IMR-90 (cell line): ENCODE measurements at regions not wholly inside any gene's neighbourhood (a gene's known extent, or its start where the extent isn't known, plus 50 kb on each side); places are given as distances from the start of the nearest gene placed in this dataset.

Source experiments
- ATAC-seq: fragments of 200-7000 bp; cut with Tn5 transposase; 2 replicates; pipeline ENCODE4 v1.9.1; 2020; ENCODE audit warnings: low read depth, mild to moderate bottlenecking, moderate library complexity
- BruUV-seq: library from RNA; stranded (reverse); fragments of 400-500 nt; replicated peaks from 2 replicates; lab custom pipeline; 2021; lab: Mats Ljungman, UMichigan
- CTCF ChIA-PET: fragments of 300-600 bp; formaldehyde crosslinking; extraction: SDS; loops from one replicate; lab custom pipeline; 2021; ENCODE audit warnings: antibody characterized with exemption; lab: Yijun Ruan, JAX
- POLR2A ChIA-PET: fragments of 300-600 bp; sonication (Branson Sonifier 250); formaldehyde crosslinking; loops from one replicate; lab custom pipeline; 2022; ENCODE audit warnings: antibody characterized with exemption; ENCODE audit not compliant: unreplicated experiment; lab: Charles Lee
- DNase-seq: peaks from one replicate; pipeline ENCODE4 v3.0.0; 2013
- H2AFZ ChIP-seq: replicated peaks from 2 replicates; pipeline ENCODE3; 2013; ENCODE audit warnings: low read length, mild to moderate bottlenecking; ENCODE audit not compliant: poor library complexity
- H2AK5ac ChIP-seq: 2 replicates; pipeline ENCODE4 v1.6.1; 2013; ENCODE audit warnings: low read depth, low read length, inconsistent platforms
- H2AK9ac ChIP-seq: replicated peaks from 2 replicates; pipeline ENCODE3; 2013; ENCODE audit warnings: mild to moderate bottlenecking, low read depth, low read length, moderate library complexity; ENCODE audit not compliant: poor library complexity
- H2BK120ac ChIP-seq: 2 replicates; pipeline ENCODE4 v1.6.1; 2013; ENCODE audit warnings: low read depth, low read length, inconsistent platforms
- H2BK15ac ChIP-seq: 3 replicates; pipeline ENCODE4 v1.6.1; 2013; ENCODE audit warnings: low read depth, low read length, inconsistent platforms
- H2BK20ac ChIP-seq: 2 replicates; pipeline ENCODE4 v1.6.1; 2013; ENCODE audit warnings: low read depth, mild to moderate bottlenecking, inconsistent platforms, low read length, moderate library complexity
- H2BK5ac ChIP-seq: 2 replicates; pipeline ENCODE4 v1.6.1; 2013; ENCODE audit warnings: mild to moderate bottlenecking, low read depth, low read length, inconsistent platforms; ENCODE audit not compliant: poor library complexity, severe bottlenecking
- H3K14ac ChIP-seq: replicated peaks from 2 replicates; pipeline ENCODE4 v1.6.1; 2013; ENCODE audit warnings: low read depth, low read length, inconsistent platforms
- H3K18ac ChIP-seq: 2 replicates; pipeline ENCODE4 v1.6.1; 2013; ENCODE audit warnings: low read depth, low read length, control low read depth
- H3K23ac ChIP-seq: 2 replicates; pipeline ENCODE4 v1.6.1; 2013; ENCODE audit warnings: low read depth, low read length, inconsistent platforms
- H3K27ac ChIP-seq: 2 replicates; pipeline ENCODE4 v1.5.1; 2013; ENCODE audit warnings: mild to moderate bottlenecking, control low read depth, low read length; ENCODE audit not compliant: insufficient read depth
- H3K27me3 ChIP-seq: 2 replicates; pipeline ENCODE4 v1.6.1; 2013; ENCODE audit warnings: low read length; ENCODE audit not compliant: control insufficient read depth, insufficient read depth
- H3K36me3 ChIP-seq: 2 replicates; pipeline ENCODE4 v1.6.1; 2013; ENCODE audit warnings: low read length, mixed read lengths; ENCODE audit not compliant: control insufficient read depth, insufficient read depth
- H3K4ac ChIP-seq: 2 replicates; pipeline ENCODE4 v1.6.1; 2013; ENCODE audit warnings: low read depth, low read length, inconsistent platforms
- H3K4me1 ChIP-seq: 2 replicates; pipeline ENCODE4 v1.6.1; 2013; ENCODE audit warnings: low read length, mixed read lengths; ENCODE audit not compliant: control insufficient read depth, insufficient read depth
- H3K4me2 ChIP-seq: 2 replicates; pipeline ENCODE4 v1.6.1; 2013; ENCODE audit warnings: low read depth, mild to moderate bottlenecking, control low read depth, low read length, moderate library complexity
- H3K4me3 ChIP-seq: 2 replicates; pipeline ENCODE4 v1.5.1; 2013; ENCODE audit warnings: low read depth, mild to moderate bottlenecking, control low read depth, low read length, moderate library complexity; ENCODE audit not compliant: insufficient read depth
- H3K56ac ChIP-seq: 2 replicates; pipeline ENCODE4 v1.6.1; 2013; ENCODE audit warnings: low read length, inconsistent platforms; ENCODE audit not compliant: insufficient read depth; ENCODE audit errors: extremely low read depth
- H3K79me1 ChIP-seq, 2 experiments: 2 replicates each; pipeline ENCODE4 v1.6.1; 2013; ENCODE audit warnings: low read length in 2 of 2, inconsistent platforms in 1 of 2, low read depth in 1 of 2
- H3K9ac ChIP-seq: 2 replicates; pipeline ENCODE4 v1.6.1; 2013; ENCODE audit warnings: low read depth, low read length, control low read depth
- H3K9me1 ChIP-seq: 2 replicates; pipeline ENCODE4 v1.6.1; 2013; ENCODE audit warnings: low read length, inconsistent platforms; ENCODE audit not compliant: insufficient read depth
- H3K9me3 ChIP-seq: 2 replicates; pipeline ENCODE4 v1.6.1; 2013; ENCODE audit warnings: low read length; ENCODE audit not compliant: control insufficient read depth, insufficient read depth
- H4K20me1 ChIP-seq: 2 replicates; pipeline ENCODE4 v1.6.1; 2013; ENCODE audit warnings: low read length, inconsistent platforms; ENCODE audit not compliant: insufficient read depth
- H4K5ac ChIP-seq: 2 replicates; pipeline ENCODE4 v1.6.1; 2013; ENCODE audit warnings: mild to moderate bottlenecking, low read depth, low read length, control low read depth
- H4K8ac ChIP-seq, 2 experiments: 2 replicates each; pipeline ENCODE4 v1.6.1; 2013; ENCODE audit warnings: low read depth in 2 of 2, low read length in 2 of 2, control low read depth in 1 of 2, inconsistent platforms in 1 of 2
- H4K91ac ChIP-seq: 2 replicates; pipeline ENCODE4 v1.6.1; 2013; ENCODE audit warnings: low read depth, low read length, inconsistent platforms; ENCODE audit not compliant: insufficient read depth
- BHLHE40 ChIP-seq: fragments of 150-350 bp; IDR thresholded peaks from 2 replicates; pipeline ENCODE4 v1.6.1; 2016; ENCODE audit warnings: mild to moderate bottlenecking, low read depth, low read length
- CEBPB ChIP-seq: IDR thresholded peaks from 2 replicates; pipeline ENCODE4 v1.6.1; 2012; ENCODE audit warnings: low read depth, low read length, improper control_type of control experiment
- CHD1 ChIP-seq: IDR thresholded peaks from 2 replicates; pipeline ENCODE4 v1.6.1; 2012; ENCODE audit warnings: low read depth, low read length, improper control_type of control experiment
- FOS ChIP-seq: fragments of 150-350 bp; IDR thresholded peaks from 2 replicates; pipeline ENCODE4 v1.6.1; 2016; ENCODE audit warnings: low read depth, low read length
- MAFK ChIP-seq: IDR thresholded peaks from 2 replicates; pipeline ENCODE4 v1.6.1; 2012; ENCODE audit warnings: low read depth, low read length, improper control_type of control experiment
- MAZ ChIP-seq: IDR thresholded peaks from 2 replicates; pipeline ENCODE4 v1.6.1; 2012; ENCODE audit warnings: low read depth, mild to moderate bottlenecking, low read length, improper control_type of control experiment, moderate library complexity, borderline replicate concordance
- MXI1 ChIP-seq: IDR thresholded peaks from 2 replicates; pipeline ENCODE4 v1.6.1; 2012; ENCODE audit warnings: low read depth, mild to moderate bottlenecking, low read length, moderate library complexity, borderline replicate concordance
- NFE2L2 ChIP-seq: fragments of 150-350 bp; IDR thresholded peaks from 2 replicates; pipeline ENCODE4 v1.6.1; 2016; ENCODE audit warnings: low read depth, mild to moderate bottlenecking, low read length
- POLR2A ChIP-seq: IDR thresholded peaks from 2 replicates; pipeline ENCODE4 v1.6.1; 2012; ENCODE audit warnings: mild to moderate bottlenecking, low read depth, low read length
- RAD21 ChIP-seq: IDR thresholded peaks from 2 replicates; pipeline ENCODE4 v1.6.1; 2012; ENCODE audit warnings: low read length, improper control_type of control experiment
- RCOR1 ChIP-seq: IDR thresholded peaks from 2 replicates; pipeline ENCODE4 v1.6.1; 2012; ENCODE audit warnings: mild to moderate bottlenecking, low read length, improper control_type of control experiment; ENCODE audit not compliant: insufficient replicate concordance
- RFX5 ChIP-seq: IDR thresholded peaks from 2 replicates; pipeline ENCODE4 v1.8.0; 2012; ENCODE audit warnings: low read depth, mild to moderate bottlenecking, low read length, moderate library complexity
- SMC3 ChIP-seq: fragments of 150-350 bp; IDR thresholded peaks from 2 replicates; pipeline ENCODE4 v1.6.1; 2016; ENCODE audit warnings: low read depth, mild to moderate bottlenecking, antibody characterized with exemption, low read length, moderate library complexity
- USF2 ChIP-seq: fragments of 150-350 bp; IDR thresholded peaks from 2 replicates; pipeline ENCODE4 v1.6.1; 2017; ENCODE audit warnings: mild to moderate bottlenecking, antibody characterized with exemption, low read length, low read depth
- WGBS, 2 experiments: methylation state at CpG; one replicate each; pipeline versions ENCODE4 v1.1.5 to v1.1.7; 2013; ENCODE audit warnings: missing lambda C conversion rate in 2 of 2; ENCODE audit not compliant: insufficient read length in 1 of 2; ENCODE audit errors: extremely low coverage in 2 of 2; 5-methylcytosine and 5-hydroxymethylcytosine counted together
- dilution Hi-C: fragments of 300-500 bp; cut with HindIII; formaldehyde crosslinking; loops from one replicate; pipeline ENCODE4 v1.14.3; 2018; ENCODE audit warnings: low sequenced_read_pairs; ENCODE audit not compliant: unreplicated experiment
- in situ Hi-C: fragments of 300-500 bp; cut with MboI; formaldehyde crosslinking; loops from 3 replicates; pipeline ENCODE4 v1.14.3; 2019; ENCODE audit warnings: low sequenced_read_pairs, inconsistent platforms, mixed read lengths
- intact Hi-C: fragments of 100-400 bp; cut with micrococcal nuclease; formaldehyde crosslinking; loops from 2 replicates; pipeline ENCODE4 v1.10.0; 2022
- TF ChIP-seq, protein P1 (sequence below): conservative IDR thresholded peaks from 2 replicates; pipeline ENCODE4 v1.5.1; 2012; ENCODE audit warnings: mild to moderate bottlenecking, low read depth, low read length, improper control_type of control experiment
- TF ChIP-seq, protein P2 (sequence below): fragments of 150-350 bp; IDR thresholded peaks from 2 replicates; pipeline ENCODE4 v1.6.1; 2016; ENCODE audit warnings: low read depth, mild to moderate bottlenecking, low read length, moderate library complexity, borderline replicate concordance

- TF ChIP-seq MXI1 (no peak), RCOR1 (no peak), USF2 (no peak), RAD21 (no peak), POLR2A (no peak), CHD1 (no peak), MAZ (no peak), FOS (no peak), NFE2L2 (no peak), CEBPB (no peak), SMC3 (no peak), RFX5 (no peak), MAFK (no peak), BHLHE40 (no peak)
- TF ChIP-seq, protein P1, sequence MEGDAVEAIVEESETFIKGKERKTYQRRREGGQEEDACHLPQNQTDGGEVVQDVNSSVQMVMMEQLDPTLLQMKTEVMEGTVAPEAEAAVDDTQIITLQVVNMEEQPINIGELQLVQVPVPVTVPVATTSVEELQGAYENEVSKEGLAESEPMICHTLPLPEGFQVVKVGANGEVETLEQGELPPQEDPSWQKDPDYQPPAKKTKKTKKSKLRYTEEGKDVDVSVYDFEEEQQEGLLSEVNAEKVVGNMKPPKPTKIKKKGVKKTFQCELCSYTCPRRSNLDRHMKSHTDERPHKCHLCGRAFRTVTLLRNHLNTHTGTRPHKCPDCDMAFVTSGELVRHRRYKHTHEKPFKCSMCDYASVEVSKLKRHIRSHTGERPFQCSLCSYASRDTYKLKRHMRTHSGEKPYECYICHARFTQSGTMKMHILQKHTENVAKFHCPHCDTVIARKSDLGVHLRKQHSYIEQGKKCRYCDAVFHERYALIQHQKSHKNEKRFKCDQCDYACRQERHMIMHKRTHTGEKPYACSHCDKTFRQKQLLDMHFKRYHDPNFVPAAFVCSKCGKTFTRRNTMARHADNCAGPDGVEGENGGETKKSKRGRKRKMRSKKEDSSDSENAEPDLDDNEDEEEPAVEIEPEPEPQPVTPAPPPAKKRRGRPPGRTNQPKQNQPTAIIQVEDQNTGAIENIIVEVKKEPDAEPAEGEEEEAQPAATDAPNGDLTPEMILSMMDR, result no peak
- TF ChIP-seq, protein P2, sequence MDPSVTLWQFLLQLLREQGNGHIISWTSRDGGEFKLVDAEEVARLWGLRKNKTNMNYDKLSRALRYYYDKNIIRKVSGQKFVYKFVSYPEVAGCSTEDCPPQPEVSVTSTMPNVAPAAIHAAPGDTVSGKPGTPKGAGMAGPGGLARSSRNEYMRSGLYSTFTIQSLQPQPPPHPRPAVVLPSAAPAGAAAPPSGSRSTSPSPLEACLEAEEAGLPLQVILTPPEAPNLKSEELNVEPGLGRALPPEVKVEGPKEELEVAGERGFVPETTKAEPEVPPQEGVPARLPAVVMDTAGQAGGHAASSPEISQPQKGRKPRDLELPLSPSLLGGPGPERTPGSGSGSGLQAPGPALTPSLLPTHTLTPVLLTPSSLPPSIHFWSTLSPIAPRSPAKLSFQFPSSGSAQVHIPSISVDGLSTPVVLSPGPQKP, result no peak
- POLR2A ChIA-PET, result no interaction called here
- DNase-seq (no peak), ATAC-seq (no peak)
- CTCF ChIA-PET, result no interaction called here
- no peak overlapping the region for H3K18ac ChIP-seq
- WGBS, 2 experiments, result no CpG with 5 or more reads among the region's 7 CpGs
- H3K36me3 ChIP-seq, result no peaks in the 10 kb centered on the region
- dilution Hi-C loops (no loop called here), in situ Hi-C loops (no loop called here), intact Hi-C loops (no loop called here)
- H3K9me1 ChIP-seq, result no peaks in the 10 kb centered on the region
- no peak overlapping the region for H4K8ac ChIP-seq
- no peaks in the 10 kb centered on the region for H3K9me3 ChIP-seq
- no peak overlapping the region for H2AFZ ChIP-seq
- no peaks in the 10 kb centered on the region for H3K79me1 ChIP-seq
- no peak overlapping the region for H4K91ac ChIP-seq
- H2BK120ac ChIP-seq, result no peak overlapping the region
- H3K4me2 ChIP-seq, result no peak overlapping the region
- H2AK9ac ChIP-seq, result no peak overlapping the region
- H3K14ac ChIP-seq, result no peak overlapping the region
- H2BK5ac ChIP-seq, result no peak overlapping the region
- no peak overlapping the region for H3K4me3 ChIP-seq
- BruUV-seq, result no TSS peak
- no peak overlapping the region for H2AK5ac ChIP-seq
- H3K23ac ChIP-seq, result no peak overlapping the region
- H3K27me3 ChIP-seq, result no peaks in the 10 kb centered on the region
- no peak overlapping the region for H3K27ac ChIP-seq
- no peak overlapping the region for H3K56ac ChIP-seq
- no peak overlapping the region for H3K4ac ChIP-seq
- no peak overlapping the region for H4K5ac ChIP-seq
- no peaks in the 10 kb centered on the region for H3K4me1 ChIP-seq
- no peak overlapping the region for H2BK15ac ChIP-seq
- H3K9ac ChIP-seq, result no peak overlapping the region
- no peak overlapping the region for H2BK20ac ChIP-seq
- no peaks in the 10 kb centered on the region for H4K20me1 ChIP-seq
Observed at GRCh38 chr20:39592371-39592770, 630.2 kb downstream of the DHX35 start.
